Fibroblast of peridontal ligament (primary cell): ENCODE measurements at regions not wholly inside any gene's neighbourhood (a gene's known extent, or its start where the extent isn't known, plus 50 kb on each side); places are given as distances from the start of the nearest gene placed in this dataset.

Experiments used
- DNase-seq: peaks from one replicate; pipeline ENCODE4 v3.0.0-alpha.2; 2010; ENCODE audit errors: extremely low read depth

DNA sequence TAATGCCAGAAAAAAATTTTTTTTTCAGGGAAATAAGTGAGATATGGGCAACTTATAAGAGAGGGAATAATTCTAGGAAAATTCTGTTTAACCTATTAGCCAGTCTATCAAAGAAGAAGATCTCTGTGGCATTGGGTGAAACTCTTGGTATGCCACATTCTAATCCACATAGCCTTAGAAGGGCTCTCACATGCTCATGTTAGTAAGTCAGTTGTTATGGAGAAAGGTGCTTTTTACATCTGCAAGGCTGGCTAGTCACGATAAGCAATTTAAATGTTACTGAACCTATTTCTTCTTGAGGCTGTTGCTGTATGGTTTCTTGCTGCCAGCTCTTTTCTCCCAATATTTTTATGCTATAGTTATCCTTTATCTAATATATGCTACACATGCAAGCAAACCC, 89.9 kb upstream of the MAGI1 start:
- DNase-seq: no peak

DNA sequence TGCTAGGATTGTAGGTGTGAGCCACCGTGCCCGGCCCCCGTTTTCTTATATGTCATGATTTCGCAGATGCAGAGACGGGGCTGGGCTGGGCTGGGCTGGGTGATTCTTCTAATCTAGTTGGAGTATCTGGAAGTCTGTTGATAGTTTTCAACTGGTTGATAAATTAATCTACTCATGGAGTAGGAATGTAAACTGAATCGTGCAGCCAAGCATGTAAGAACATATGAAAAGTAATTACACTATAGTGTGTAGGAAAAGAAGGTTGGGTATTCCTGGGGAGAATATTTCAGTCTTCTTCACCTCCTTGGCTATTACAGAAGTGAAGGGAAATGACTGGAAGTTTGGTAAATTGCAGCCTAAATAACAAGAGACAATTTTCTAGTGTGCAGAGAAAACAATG, 82.6 kb upstream of the MAGI1 start:
- peak; percentile 71 for DNase-seq

DNA sequence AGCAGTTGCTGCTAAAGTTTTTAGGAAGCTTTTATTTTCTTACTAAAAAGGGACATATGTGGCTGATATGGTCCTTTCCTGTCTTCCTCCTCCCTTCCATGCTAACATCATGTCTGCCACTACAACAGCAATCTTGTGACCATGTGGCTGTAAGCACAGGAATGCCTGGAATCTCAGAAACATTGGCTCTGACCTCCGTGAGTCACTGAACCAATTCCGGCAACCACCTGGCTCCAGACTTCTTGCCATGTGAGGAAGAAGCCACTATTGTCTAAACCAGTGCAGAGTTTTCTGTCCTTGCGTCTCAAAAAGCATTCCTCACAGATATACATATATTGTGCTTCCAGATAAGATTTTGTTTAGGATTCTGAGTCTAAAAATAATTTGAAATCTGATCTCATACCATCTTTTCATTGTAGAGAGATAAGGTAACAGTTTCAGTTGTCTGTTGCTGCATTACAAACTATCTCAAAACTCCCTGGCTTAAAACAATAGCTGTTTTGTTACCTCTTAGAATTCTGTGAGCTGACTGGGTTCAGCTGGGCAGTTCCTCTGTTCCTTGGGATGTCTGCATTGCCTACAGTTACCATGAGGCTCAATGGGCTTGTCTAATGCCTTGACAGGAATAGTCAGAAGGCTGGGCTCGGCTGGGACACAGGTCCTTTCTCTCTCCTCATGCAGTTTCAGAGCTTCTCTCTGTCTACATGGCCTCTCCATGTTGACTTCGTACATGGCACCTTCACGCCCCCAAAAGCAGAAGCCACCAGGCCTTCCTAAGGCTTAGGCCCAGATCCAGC, 77.3 kb upstream of the MAGI1 start:
- DNase-seq: peak; percentile 92

DNA sequence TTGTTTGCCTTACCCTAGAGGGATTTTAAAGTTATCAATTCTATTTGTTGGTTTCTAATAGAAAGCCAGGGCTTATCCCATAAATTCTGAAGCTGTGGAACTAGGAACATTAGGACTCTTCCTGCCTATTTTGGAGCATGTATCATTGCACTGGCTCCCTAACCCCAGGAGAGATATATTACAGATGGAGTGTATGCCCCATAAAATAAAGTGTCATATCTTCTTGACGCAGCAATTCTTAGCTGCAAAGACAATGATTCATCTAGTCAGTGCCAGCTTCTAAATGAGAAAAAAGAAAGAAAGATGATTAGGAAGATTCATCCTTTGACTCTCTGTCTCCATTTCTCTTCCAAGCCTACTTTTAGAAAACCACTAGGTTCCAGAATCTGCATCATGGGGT, 74.8 kb upstream of the MAGI1 start:
- no peak for DNase-seq

DNA sequence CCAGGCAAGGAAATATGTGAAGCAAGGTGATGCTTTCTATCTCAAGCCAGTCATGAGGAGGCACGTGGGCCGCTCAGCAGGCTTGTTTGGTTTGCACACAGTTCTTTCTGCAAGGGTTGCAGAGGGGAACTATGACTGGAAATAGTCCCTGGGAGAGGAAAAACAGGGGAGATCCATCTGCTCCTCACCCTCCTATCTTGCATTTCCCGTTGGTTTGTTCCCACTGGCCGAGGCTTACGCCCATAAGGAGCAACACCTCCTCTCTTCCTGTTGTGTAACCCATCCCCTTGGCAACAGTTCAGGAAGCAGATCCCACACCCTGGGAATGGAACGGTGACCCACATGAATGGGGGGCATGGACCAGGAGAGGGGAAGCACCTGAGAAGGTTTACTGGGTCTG, 72.1 kb upstream of the MAGI1 start:
- no peak for DNase-seq

DNA sequence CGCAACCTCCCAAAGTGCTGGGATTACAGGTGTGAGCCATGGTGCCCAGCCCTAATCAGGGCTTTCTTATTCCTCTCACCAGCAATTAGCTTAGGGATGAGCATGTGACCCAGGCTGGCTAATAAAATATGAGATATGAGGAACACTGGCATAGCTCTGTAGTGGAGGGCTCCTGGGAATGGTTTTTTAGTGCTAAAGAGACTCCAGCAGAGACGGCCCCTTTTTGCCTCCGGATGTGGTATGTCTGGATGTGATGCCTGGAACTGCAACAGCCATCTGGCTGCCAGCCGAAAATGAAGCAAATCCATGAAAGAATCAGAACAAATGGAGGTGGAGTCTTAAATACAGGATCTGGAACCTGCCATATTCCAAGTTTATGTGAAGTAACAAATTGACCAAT, 69.1 kb upstream of the MAGI1 start:
- peak; percentile 88 for DNase-seq

DNA sequence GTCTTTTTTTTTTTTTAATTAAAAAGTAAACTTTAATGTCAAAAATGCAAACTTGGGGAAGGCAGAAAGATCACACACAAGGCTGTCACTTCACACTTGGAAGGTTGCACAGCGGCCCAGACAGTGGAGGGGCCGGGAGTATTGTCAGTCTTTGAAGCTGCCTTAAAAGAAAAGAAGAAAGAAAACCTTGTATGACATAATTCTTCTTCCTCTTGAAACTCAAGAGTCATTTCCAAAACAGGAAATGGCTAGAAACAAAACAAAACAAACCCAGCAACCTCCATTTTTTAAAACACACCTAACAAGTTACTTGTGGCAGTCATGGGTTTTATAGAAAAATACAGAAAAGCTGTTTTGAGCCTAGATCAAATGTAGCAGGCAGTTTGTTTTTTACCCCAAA, 68.1 kb upstream of the MAGI1 start:
- no peak for DNase-seq

DNA sequence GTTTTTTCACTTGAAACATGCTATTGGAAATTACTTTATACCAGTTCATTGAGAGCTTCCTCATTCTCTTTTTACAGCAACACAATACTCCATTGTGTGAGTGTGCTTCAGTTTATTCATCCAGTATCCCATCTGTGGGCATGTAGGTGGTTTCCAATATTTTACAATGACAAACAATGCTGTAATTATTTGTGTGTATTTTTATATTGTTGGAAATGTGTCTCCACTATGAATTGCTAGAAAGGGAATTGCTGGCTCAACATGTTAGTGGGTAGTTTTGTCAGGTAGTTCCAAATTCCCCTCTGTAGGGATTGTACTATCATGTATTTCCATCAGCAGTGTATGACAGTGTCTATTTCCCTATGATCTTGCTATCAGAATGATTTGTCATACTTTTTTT, 65.8 kb upstream of the MAGI1 start:
- DNase-seq: no peak

DNA sequence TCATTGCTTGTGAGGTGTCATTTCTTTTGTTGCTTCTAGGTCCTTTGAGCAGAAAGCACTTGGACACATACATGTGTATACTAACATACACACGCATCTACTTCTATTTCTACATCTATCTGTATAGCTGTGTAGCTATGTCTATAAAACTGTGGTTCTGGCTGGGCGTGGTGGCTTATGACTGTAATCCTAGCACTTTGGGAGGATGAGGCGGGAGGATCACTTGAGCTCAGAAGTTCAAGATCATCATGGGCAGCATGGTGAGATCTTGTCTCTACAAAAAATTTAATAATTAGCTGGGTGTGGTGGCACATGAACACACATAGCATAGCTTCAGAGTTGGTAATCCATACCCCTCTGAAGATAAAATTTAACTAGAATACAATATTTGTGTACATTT, 65.0 kb upstream of the MAGI1 start:
- no peak for DNase-seq

DNA sequence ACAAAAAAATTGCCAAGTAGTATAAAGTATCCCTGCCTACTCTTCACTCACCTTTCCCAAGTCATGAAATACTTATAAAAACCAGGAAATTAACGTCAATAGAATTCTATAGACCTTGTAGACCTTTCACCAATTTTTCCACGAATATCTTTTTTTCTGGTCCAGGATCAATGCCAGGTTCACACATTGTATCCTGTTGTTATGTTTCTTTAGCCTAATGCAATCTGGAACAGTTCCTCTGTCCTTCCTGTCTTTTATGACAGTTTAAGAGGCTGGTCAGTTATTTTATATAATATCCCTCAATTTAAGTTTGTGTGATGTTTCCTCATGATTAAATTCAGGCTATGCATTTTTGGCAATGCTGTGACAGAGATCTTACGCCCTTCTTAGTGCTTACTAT, 63.2 kb upstream of the MAGI1 start:
- no peak for DNase-seq

DNA sequence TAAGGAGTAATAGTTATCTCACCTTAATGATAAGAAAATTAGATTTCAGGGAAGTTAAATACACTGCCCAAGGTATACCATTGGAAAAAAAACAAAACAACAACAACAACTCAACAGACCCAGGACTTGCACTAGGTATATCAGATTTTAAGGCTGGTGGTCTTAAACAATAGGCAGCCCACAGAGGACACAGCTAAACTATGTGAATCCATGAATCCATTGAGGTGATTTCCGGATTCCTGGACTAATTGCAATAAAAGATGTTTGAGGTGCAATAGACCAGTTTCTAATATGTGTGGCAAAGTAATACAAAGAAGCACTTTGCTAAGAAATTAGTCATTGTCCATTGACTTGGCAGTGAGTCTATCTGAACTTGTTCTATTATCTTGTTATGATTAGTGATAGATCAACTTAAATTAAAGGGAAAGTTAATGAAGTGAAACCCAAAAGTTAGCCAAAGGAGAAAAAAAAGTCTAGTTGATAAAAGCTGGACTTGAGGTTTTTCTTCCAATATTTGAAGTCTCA, 60.9 kb upstream of the MAGI1 start:
- DNase-seq: no peak

DNA sequence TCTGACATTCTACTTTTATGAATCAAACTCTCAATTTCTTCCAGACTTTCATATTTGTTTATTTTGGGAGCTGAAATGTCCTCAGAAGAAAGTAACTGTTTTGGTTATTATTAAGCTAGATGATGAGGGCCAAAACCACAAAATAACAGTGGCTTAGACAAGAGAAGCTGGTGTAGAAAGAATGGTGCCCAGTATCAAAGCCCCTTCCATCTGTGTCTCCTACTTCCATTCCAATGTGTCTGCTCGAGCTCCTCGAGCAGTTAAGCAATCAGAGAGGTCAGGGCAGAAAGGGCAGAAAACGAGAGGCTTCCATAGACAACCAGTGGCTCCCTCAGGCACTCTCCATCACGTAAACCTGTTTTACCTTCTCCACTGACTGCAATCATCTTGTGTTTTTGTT, 59.7 kb upstream of the MAGI1 start:
- peak; percentile 94 for DNase-seq

DNA sequence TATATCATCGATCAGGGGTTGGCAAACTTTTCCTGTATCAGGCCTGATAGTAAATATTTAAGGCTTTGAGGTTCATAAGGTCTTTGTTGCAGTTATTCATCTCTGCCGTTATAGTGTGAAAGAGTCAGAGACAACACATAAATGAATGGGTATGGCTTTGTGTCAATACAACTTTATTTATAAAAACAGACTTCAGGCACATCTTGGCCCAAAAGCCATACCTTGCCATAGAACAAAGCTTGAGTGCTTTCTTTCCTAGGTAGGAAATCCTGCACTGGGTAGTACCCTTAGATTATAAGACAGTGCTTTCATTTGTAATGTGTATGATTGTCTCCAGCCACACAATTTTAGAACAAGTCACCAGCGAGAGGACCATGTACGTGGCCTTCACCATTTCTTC, 58.9 kb upstream of the MAGI1 start:
- no peak for DNase-seq

DNA sequence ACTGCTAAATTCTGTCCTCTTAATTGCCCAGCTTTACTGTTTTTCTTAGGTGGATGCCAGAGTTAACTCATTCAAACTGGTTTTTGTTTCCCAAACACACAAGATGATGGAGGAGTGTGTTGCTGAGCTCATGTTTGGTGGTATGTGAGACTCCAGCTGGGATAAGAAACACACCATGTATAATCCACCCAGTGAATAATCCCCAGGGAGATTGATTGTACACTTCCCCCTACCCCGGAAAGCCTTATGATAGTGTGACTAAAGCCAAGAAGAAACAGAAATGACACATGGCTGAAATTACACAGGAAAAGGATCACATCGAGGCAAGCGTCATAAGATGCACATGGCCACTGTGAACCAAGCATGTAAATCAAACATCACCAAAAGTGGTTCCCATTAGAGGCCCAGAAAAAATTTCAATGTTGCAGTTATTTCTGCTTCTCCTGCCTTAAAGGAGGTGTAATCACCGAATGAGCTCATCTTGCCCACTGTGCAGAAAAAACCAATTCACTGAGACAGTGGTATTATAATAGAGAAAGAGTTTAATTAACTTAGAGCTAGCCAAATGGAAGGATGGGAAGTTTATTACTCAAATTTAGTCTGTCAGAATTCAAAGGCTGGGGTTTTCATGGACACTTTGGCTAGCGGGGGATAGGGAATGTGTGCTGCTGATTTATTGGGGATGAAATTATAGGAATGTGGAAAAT, 56.7 kb upstream of the MAGI1 start:
- DNase-seq: peak; percentile 78

DNA sequence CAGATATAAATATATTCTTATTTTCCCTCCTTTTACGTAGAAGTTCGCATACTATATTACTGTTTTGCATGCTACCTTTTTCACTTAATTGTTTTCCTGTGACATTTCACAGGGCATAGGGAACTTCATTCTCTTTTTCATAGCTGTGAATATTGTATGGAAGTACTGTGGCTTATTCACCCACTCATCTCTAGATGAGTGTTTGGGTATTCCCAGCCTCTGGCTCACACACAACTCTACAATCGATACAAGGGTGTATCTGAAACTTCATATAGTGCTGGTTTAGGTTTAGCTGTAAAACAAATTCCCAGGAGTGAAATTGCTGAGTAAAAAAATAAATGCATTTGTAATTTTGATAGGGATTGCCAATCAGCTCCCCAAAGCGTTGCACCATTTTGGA, 55.3 kb upstream of the MAGI1 start:
- no peak for DNase-seq

DNA sequence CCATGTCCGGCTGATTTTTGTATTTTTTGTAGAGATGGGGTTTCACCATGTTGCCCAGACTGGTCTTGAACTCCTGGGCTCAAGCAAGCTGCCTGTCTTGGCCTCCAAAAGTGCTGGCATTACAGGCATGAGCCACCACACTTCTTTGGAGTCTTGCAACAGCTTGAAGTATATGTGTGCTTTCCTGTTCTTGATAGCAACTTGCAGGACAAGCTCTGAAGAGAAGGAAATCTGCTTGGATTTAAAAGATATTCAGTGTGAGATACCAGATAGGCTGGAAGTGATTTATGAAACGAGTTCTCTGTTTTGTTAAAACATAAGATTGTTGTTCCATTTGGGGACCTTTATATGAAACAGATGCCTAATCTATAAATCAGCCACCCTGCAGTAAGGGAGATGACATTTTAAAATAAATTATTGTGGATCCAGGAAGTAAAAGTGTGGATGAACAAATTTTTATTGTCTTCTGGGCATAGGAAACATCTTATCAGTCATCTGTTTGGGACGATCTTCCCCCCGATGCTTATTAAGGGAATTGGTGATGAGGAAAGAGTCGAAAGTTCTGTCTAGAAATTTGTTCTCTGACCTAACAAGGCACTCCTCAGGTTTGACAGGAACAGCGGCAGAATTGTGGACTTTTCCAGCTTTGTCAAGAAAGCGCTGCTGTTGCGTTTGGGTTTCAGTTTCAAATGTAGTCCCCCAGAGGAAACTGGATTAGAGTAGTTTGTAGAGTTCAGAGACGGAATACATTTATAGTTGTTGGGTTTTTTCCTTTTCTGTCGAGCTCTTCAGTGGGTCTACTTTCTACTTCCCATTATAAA, 53.7 kb upstream of the MAGI1 start:
- peak; percentile 19 for DNase-seq
